A673 (cell line): ENCODE measurements at regions not wholly inside any gene's neighbourhood (a gene's known extent, or its start where the extent isn't known, plus 50 kb on each side); places are given as distances from the start of the nearest gene placed in this dataset.

ENCODE experiments used
- EZH2 ChIP-seq: fragments of 200-600 bp; sonication (generic); IDR thresholded peaks from 2 replicates; pipeline ENCODE4 v1.6.1; 2017; ENCODE audit warnings: borderline replicate concordance, low read depth, mild to moderate bottlenecking, mixed read lengths, antibody characterized with exemption, low read length; ENCODE audit not compliant: poor library complexity, severe bottlenecking
- TF ChIP-seq, protein P1 (sequence below): fragments of 300-800, 200-600 bp; sonication (generic); conservative IDR thresholded peaks from 2 replicates; pipeline ENCODE4 v1.5.1; 2017; ENCODE audit warnings: low read depth, mild to moderate bottlenecking, antibody characterized with exemption, low read length, moderate library complexity, mixed read lengths

DNA sequence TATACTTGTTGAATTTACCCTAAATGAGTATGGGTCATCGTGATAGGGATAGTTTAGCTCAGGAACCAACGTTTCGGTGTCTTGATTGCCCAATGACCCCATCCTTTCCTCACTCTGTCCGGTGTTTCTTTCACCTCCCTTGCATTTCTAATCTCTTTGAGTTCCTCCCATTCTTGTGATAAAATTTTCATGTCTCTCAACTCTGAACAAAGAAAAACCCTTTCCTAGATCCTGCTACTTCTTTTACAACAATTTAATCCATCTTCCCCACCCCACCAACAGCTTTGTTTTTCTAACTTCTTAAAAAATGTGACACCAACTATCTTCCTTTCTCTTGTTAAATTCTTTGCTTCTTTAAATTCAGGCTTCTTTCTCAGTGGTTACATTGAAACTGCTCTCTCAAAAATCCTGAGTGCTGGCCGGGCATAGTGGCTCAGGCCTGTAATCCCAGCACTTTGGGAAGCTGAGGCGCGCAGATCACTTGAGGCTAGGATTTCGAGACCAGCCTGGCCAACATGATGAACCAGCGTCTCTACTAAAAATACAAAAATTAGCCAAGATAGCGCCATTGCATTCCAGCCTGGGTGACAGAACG, 130.3 kb upstream of the MINDY3 start:
- TF ChIP-seq, protein P1, sequence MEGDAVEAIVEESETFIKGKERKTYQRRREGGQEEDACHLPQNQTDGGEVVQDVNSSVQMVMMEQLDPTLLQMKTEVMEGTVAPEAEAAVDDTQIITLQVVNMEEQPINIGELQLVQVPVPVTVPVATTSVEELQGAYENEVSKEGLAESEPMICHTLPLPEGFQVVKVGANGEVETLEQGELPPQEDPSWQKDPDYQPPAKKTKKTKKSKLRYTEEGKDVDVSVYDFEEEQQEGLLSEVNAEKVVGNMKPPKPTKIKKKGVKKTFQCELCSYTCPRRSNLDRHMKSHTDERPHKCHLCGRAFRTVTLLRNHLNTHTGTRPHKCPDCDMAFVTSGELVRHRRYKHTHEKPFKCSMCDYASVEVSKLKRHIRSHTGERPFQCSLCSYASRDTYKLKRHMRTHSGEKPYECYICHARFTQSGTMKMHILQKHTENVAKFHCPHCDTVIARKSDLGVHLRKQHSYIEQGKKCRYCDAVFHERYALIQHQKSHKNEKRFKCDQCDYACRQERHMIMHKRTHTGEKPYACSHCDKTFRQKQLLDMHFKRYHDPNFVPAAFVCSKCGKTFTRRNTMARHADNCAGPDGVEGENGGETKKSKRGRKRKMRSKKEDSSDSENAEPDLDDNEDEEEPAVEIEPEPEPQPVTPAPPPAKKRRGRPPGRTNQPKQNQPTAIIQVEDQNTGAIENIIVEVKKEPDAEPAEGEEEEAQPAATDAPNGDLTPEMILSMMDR = no peak
- no peak for TF ChIP-seq EZH2
